OCI-LY1 (cell line): ENCODE measurements at regions not wholly inside any gene's neighbourhood (a gene's known extent, or its start where the extent isn't known, plus 50 kb on each side); places are given as distances from the start of the nearest gene placed in this dataset.

Source experiments
- EZH2 ChIP-seq: fragments of 200-600 bp; sonication (generic), shearing (Covaris generic); IDR thresholded peaks from 2 replicates; pipeline ENCODE4 v1.8.0; 2017; ENCODE audit warnings: borderline replicate concordance, mixed run types, mild to moderate bottlenecking, antibody characterized with exemption, low read length, moderate library complexity, mixed read lengths
- TF ChIP-seq, protein P1 (sequence below): fragments of 200-600 bp; sonication (generic), shearing (Covaris generic); IDR thresholded peaks from 2 replicates; pipeline ENCODE4 v1.5.1; 2017; ENCODE audit warnings: mild to moderate bottlenecking, antibody characterized with exemption, low read length, moderate library complexity, mixed read lengths

DNA sequence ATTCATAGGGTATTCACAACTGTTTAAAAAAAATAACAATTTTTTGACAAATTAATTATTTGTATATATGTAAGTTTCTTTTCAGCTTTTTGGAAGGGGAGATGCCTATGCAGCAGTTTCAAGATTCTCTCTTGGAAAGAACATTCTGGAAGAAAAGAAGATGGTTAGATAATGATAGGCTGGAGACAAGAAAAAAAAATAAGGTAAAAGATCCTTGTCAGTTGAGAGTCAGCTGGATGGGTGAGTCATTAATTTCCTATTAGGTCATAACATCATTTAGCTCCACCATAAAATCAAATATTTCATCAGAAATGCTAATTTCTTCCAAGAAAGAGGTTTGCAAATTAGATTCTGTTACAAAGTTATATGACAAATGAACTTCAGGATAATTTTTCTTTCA is 880.4 kb downstream of the EPHA7 start:
- TF ChIP-seq, protein P1, sequence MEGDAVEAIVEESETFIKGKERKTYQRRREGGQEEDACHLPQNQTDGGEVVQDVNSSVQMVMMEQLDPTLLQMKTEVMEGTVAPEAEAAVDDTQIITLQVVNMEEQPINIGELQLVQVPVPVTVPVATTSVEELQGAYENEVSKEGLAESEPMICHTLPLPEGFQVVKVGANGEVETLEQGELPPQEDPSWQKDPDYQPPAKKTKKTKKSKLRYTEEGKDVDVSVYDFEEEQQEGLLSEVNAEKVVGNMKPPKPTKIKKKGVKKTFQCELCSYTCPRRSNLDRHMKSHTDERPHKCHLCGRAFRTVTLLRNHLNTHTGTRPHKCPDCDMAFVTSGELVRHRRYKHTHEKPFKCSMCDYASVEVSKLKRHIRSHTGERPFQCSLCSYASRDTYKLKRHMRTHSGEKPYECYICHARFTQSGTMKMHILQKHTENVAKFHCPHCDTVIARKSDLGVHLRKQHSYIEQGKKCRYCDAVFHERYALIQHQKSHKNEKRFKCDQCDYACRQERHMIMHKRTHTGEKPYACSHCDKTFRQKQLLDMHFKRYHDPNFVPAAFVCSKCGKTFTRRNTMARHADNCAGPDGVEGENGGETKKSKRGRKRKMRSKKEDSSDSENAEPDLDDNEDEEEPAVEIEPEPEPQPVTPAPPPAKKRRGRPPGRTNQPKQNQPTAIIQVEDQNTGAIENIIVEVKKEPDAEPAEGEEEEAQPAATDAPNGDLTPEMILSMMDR: no peak
- no peak for TF ChIP-seq EZH2
